KG1 (cell line): ENCODE measurements at regions not wholly inside any gene's neighbourhood (a gene's known extent, or its start where the extent isn't known, plus 50 kb on each side); places are given as distances from the start of the nearest gene placed in this dataset.
"Not testable (repeated sequence)": the region's sequence is repeated elsewhere in the genome, so short reads cannot be mapped to it uniquely, and the experiment has no call there.

Experiments
- DNase-seq: peaks from one replicate; lab custom pipeline; 2025; lab: John Stamatoyannopoulos, UW

GRCh38 chr1:178020968-178021640 lies 51.2 kb upstream of the SEC16B start:
- no peak for DNase-seq

GRCh38 chr1:178021950-178022349 lies 52.1 kb upstream of the SEC16B start:
- DNase-seq = no peak

GRCh38 chr1:178023181-178023618 lies 53.3 kb upstream of the SEC16B start:
- no peak for DNase-seq

GRCh38 chr1:178024504-178024903 lies 54.6 kb upstream of the SEC16B start:
- DNase-seq = no peak

- DNase-seq = no peak
Measured at GRCh38 chr1:178025613-178026356, 55.9 kb upstream of the SEC16B start.

- DNase-seq = no peak
Measured at GRCh38 chr1:178028841-178029481, 59.1 kb upstream of the SEC16B start.

- no peak for DNase-seq
Measured at GRCh38 chr1:178030467-178030866, 60.6 kb upstream of the SEC16B start.

GRCh38 chr1:178031856-178032320 lies 62.0 kb upstream of the RASAL2 start:
- DNase-seq = peak; percentile 14

- DNase-seq = no peak
Measured at GRCh38 chr1:178033019-178033418, 60.9 kb upstream of the RASAL2 start.

GRCh38 chr1:178034676-178035075 lies 59.2 kb upstream of the RASAL2 start:
- no peak for DNase-seq

- no peak for DNase-seq
Measured at GRCh38 chr1:178036090-178036489, 57.8 kb upstream of the RASAL2 start.

GRCh38 chr1:178037510-178038253 lies 56.2 kb upstream of the RASAL2 start:
- DNase-seq = peak; percentile 11

GRCh38 chr1:178038372-178038771 lies 55.5 kb upstream of the RASAL2 start:
- DNase-seq = no peak

GRCh38 chr1:178039891-178040290 lies 54.0 kb upstream of the RASAL2 start:
- no peak for DNase-seq

GRCh38 chr1:178043940-178044339 lies 50.0 kb upstream of the RASAL2 start:
- not testable (repeated sequence) for DNase-seq
